Fibroblast of lung (primary cell): ENCODE measurements at regions not wholly inside any gene's neighbourhood (a gene's known extent, or its start where the extent isn't known, plus 50 kb on each side); places are given as distances from the start of the nearest gene placed in this dataset.

Experiments used
- DNase-seq, 2 donors: peaks; one replicate each; pipeline versions ENCODE4 v3.0.0 to v3.0.0-alpha.2; 2010; ENCODE audit warnings: low read depth in 2 of 2
- H2AFZ ChIP-seq: 2 replicates; pipeline ENCODE4 v1.5.1; 2012; ENCODE audit warnings: low read length, control low read depth, inconsistent platforms
- H3K27ac ChIP-seq: 2 replicates; pipeline ENCODE4 v1.5.1; 2011; ENCODE audit warnings: low read length, control low read depth; ENCODE audit not compliant: insufficient read depth
- H3K27me3 ChIP-seq: 2 replicates; pipeline ENCODE4 v1.5.1; 2011; ENCODE audit warnings: mild to moderate bottlenecking, low read length; ENCODE audit not compliant: control insufficient read depth, insufficient read depth
- H3K36me3 ChIP-seq: 2 replicates; pipeline ENCODE4 v1.5.1; 2011; ENCODE audit warnings: low read length; ENCODE audit not compliant: control insufficient read depth, insufficient read depth
- H3K4me1 ChIP-seq: 2 replicates; pipeline ENCODE4 v1.5.1; 2011; ENCODE audit warnings: low read length; ENCODE audit not compliant: control insufficient read depth, insufficient read depth; ENCODE audit errors: extremely low read depth
- H3K4me2 ChIP-seq: 2 replicates; pipeline ENCODE4 v1.5.1; 2011; ENCODE audit warnings: low read length, control low read depth; ENCODE audit not compliant: insufficient read depth; ENCODE audit errors: extremely low read depth
- H3K4me3 ChIP-seq, 4 experiments: fragments of 200-600 bp in 1 of 4; sonication (generic) in 1 of 4; replicated peaks in 1 of 4; 2 replicates each; pipeline ENCODE4 v1.5.1; 2011 to 2016; ENCODE audit warnings: low read length in 4 of 4, low read depth in 3 of 4, mild to moderate bottlenecking in 3 of 4, control low read depth in 2 of 4, inconsistent platforms in 1 of 4, mixed read lengths in 1 of 4; ENCODE audit not compliant: insufficient read depth in 1 of 4; ENCODE audit errors: control extremely low read depth in 1 of 4
- H3K79me2 ChIP-seq: 2 replicates; pipeline ENCODE4 v1.5.1; 2012; ENCODE audit warnings: mild to moderate bottlenecking, low read length, inconsistent platforms; ENCODE audit not compliant: control insufficient read depth, insufficient read depth
- H3K9ac ChIP-seq: 2 replicates; pipeline ENCODE4 v1.5.1; 2011; ENCODE audit warnings: mild to moderate bottlenecking, low read length, control low read depth; ENCODE audit not compliant: insufficient read depth
- H3K9me3 ChIP-seq: 2 replicates; pipeline ENCODE4 v1.5.1; 2012; ENCODE audit warnings: low read depth, low read length; ENCODE audit not compliant: control insufficient read depth, insufficient read depth
- H4K20me1 ChIP-seq: 2 replicates; pipeline ENCODE4 v1.5.1; 2011; ENCODE audit warnings: low read length; ENCODE audit not compliant: control insufficient read depth, insufficient read depth; ENCODE audit errors: extremely low read depth
- EZH2 ChIP-seq: IDR thresholded peaks from 2 replicates; pipeline ENCODE4 v1.5.1; 2012; ENCODE audit warnings: low read length, control low read depth, mild to moderate bottlenecking; ENCODE audit errors: missing control alignments
- TF ChIP-seq, protein P1 (sequence below), 2 donors: IDR thresholded peaks in 1 of 2; conservative IDR thresholded peaks in 1 of 2; 1 replicate in 1 of 2; 2 replicates in 1 of 2; pipeline ENCODE4 v1.5.1; 2011 to 2012; ENCODE audit warnings: low read length in 2 of 2, control low read depth in 1 of 2, inconsistent platforms in 1 of 2, low read depth in 1 of 2, mild to moderate bottlenecking in 1 of 2

DNA sequence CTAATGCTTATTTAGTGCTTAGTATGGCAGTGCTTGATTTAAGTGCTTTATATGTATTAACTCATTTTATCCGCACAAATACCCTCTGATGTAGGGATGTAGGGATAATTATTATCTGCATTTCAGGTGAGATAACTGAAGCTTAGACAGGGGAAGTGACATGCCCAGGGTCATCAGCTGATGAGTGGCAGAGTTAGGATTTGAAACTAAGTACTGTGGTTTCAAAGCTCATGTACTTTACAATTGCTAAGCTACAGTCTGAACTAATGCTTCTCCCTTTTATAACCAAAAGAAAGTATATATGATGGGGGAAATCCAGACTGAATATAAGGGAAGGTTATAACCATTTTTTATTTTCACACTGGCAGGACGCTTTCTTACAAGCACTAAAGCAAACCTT lies 229.6 kb upstream of the NAV3 start:
- H3K36me3 ChIP-seq: no peaks in the 10 kb centered on the region
- no peak overlapping the region for H3K27ac ChIP-seq
- no peak for TF ChIP-seq EZH2
- TF ChIP-seq, protein P1, sequence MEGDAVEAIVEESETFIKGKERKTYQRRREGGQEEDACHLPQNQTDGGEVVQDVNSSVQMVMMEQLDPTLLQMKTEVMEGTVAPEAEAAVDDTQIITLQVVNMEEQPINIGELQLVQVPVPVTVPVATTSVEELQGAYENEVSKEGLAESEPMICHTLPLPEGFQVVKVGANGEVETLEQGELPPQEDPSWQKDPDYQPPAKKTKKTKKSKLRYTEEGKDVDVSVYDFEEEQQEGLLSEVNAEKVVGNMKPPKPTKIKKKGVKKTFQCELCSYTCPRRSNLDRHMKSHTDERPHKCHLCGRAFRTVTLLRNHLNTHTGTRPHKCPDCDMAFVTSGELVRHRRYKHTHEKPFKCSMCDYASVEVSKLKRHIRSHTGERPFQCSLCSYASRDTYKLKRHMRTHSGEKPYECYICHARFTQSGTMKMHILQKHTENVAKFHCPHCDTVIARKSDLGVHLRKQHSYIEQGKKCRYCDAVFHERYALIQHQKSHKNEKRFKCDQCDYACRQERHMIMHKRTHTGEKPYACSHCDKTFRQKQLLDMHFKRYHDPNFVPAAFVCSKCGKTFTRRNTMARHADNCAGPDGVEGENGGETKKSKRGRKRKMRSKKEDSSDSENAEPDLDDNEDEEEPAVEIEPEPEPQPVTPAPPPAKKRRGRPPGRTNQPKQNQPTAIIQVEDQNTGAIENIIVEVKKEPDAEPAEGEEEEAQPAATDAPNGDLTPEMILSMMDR (conservative IDR thresholded peaks at IDR 0.05 in 1 of 2, IDR thresholded peaks at IDR 0.05 in 1 of 2; ENCODE audit: low read depth in 1 of 2, low read length in 2 of 2): no peak
- H2AFZ ChIP-seq: no peak overlapping the region
- H3K27me3 ChIP-seq: no peaks in the 10 kb centered on the region
- H3K9ac ChIP-seq: no peak overlapping the region
- no peak for DNase-seq
- H3K4me2 ChIP-seq: no peak overlapping the region
- H3K79me2 ChIP-seq: no peaks in the 10 kb centered on the region
- H3K4me1 ChIP-seq: no peaks in the 10 kb centered on the region
- H4K20me1 ChIP-seq: no peaks in the 10 kb centered on the region
- H3K4me3 ChIP-seq: no peak overlapping the region
- H3K9me3 ChIP-seq: no peaks in the 10 kb centered on the region

DNA sequence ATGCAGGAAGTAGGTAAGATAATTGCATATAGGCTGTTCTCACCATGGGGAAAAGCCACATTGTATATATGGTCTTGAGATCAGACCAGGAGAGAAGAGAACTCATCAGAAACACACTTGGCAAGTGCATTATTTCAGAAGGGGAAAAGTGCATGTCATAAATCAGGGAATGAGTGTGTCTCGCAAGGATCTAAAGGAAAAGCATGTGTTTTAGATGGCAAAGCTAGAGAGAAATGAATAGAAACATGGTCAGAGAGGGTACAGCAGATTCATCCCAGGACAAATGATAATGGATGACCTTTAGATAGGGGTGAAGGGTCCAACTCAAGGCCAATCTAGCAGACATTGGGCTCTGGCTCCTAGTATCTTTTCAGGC lies 230.2 kb upstream of the NAV3 start:
- no peak overlapping the region for H2AFZ ChIP-seq
- H3K4me3 ChIP-seq: no peak overlapping the region
- no peaks in the 10 kb centered on the region for H3K27me3 ChIP-seq
- H3K79me2 ChIP-seq: no peaks in the 10 kb centered on the region
- TF ChIP-seq EZH2: no peak
- TF ChIP-seq, protein P1 (conservative IDR thresholded peaks at IDR 0.05 in 1 of 2, IDR thresholded peaks at IDR 0.05 in 1 of 2; ENCODE audit: low read depth in 1 of 2, low read length in 2 of 2): no peak
- no peaks in the 10 kb centered on the region for H4K20me1 ChIP-seq
- no peaks in the 10 kb centered on the region for H3K4me1 ChIP-seq
- no peak for DNase-seq
- H3K9me3 ChIP-seq: no peaks in the 10 kb centered on the region
- no peak overlapping the region for H3K27ac ChIP-seq
- H3K9ac ChIP-seq: no peak overlapping the region
- no peaks in the 10 kb centered on the region for H3K36me3 ChIP-seq
- H3K4me2 ChIP-seq: no peak overlapping the region

DNA sequence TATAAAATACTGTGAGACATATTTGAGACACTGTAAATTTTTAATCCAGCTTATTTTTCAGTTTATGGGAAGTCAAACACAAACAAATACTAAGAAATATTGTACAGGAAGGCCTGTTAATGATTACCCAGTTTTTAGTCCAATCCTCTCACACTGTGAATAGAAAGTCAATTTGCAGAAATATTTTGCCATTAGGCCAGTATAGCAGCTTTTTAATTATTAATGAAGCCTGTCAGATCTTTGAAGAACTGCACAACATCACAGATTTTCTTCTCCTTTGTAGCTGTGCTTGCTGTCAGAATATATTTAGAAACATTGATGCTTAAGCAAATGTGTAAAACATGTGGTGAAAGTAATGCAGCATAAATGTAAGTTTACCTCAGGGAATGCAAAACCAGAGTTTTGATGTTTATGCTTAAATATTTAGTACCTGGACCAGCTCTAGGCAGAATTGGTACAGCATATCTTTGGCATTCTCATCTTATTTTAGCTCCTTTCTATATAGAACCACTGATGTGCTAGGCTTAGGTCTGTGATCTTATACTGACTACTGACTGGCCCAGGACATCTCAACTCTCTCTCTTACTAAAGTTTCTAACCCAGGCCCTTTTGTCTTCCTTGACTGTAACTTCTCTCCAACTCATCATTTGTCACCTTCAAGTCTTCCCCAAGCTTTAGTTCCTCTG lies 230.8 kb upstream of the NAV3 start:
- no peaks in the 10 kb centered on the region for H3K9me3 ChIP-seq
- TF ChIP-seq, protein P1 (conservative IDR thresholded peaks at IDR 0.05 in 1 of 2, IDR thresholded peaks at IDR 0.05 in 1 of 2; ENCODE audit: low read depth in 1 of 2, low read length in 2 of 2): no peak
- no peak for TF ChIP-seq EZH2
- no peak for DNase-seq
- no peak overlapping the region for H3K4me2 ChIP-seq
- H3K79me2 ChIP-seq: no peaks in the 10 kb centered on the region
- no peaks in the 10 kb centered on the region for H4K20me1 ChIP-seq
- H3K27ac ChIP-seq: no peak overlapping the region
- H3K4me1 ChIP-seq: no peaks in the 10 kb centered on the region
- H2AFZ ChIP-seq: no peak overlapping the region
- H3K4me3 ChIP-seq: no peak overlapping the region
- H3K9ac ChIP-seq: no peak overlapping the region
- H3K27me3 ChIP-seq: no peaks in the 10 kb centered on the region
- no peaks in the 10 kb centered on the region for H3K36me3 ChIP-seq
